ENCODE measurements at regions not wholly inside any gene's neighbourhood (a gene's known extent, or its start where the extent isn't known, plus 50 kb on each side); places are given as distances from the start of the nearest gene placed in this dataset.

GRCh38 chr1:177589166-177589565 is 380.7 kb downstream of the SEC16B start:
- Histone ChIP-seq H3K4me1 (ENCODE audit: control insufficient read depth, insufficient read depth, low read depth, low read length) (no peaks in the 10 kb centered on the region), H3K79me1 (replicated peaks; ENCODE audit: low read length, poor library complexity, severe bottlenecking) (no peaks in the 10 kb centered on the region), H2BK12ac (ENCODE audit: low read length in 2 of 2) (no peak overlapping the region), H3K18ac (ENCODE audit: low read depth in 1 of 2, low read length in 2 of 2) (no peak overlapping the region), H4K91ac (ENCODE audit: low read length) (no peak overlapping the region), H3K36me3 (ENCODE audit: control insufficient read depth in 1 of 2, insufficient read depth in 2 of 2, low read depth in 1 of 2, low read length in 2 of 2) (no peaks in the 10 kb centered on the region), H4K8ac (ENCODE audit: low read length) (no peak overlapping the region), H2BK15ac (ENCODE audit: low read depth, poor library complexity, severe bottlenecking) (no peak overlapping the region), H3K27me3 (ENCODE audit: control insufficient read depth in 1 of 2, insufficient read depth in 1 of 2, low read length in 2 of 2) (peaks cover 0 to 5% of the 10 kb centered on the region in 2 experiments), H3K23ac (ENCODE audit: low read length in 2 of 2) (no peak overlapping the region), H3K14ac (ENCODE audit: low read length in 2 of 2) (no peak overlapping the region), H3K27ac (ENCODE audit: low read length, poor library complexity, severe bottlenecking) (no peak overlapping the region), H2BK120ac (ENCODE audit: low read depth, low read length) (no peak overlapping the region), H2BK5ac (ENCODE audit: low read depth, low read length, poor library complexity, severe bottlenecking) (no peak overlapping the region), H3K4me3 (ENCODE audit: insufficient read depth in 1 of 2, low read depth in 1 of 2, low read length in 2 of 2) (no peak overlapping the region), H2AFZ (ENCODE audit: low read depth, low read length) (no peak overlapping the region), H2AK5ac (ENCODE audit: low read length, severe bottlenecking) (no peak overlapping the region), H3K9ac (ENCODE audit: low read length) (no peak overlapping the region), H3K9me3 (ENCODE audit: control insufficient read depth, low read length) (no peaks in the 10 kb centered on the region), H3K4me2 (ENCODE audit: low read length, poor library complexity, severe bottlenecking) (no peak overlapping the region), H3K4ac (ENCODE audit: low read depth in 1 of 2, low read length in 2 of 2) (no peak overlapping the region)
- no peak for DNase-seq
- WGBS: 76% methylated on average over 3 of the region's 3 CpGs

DNA sequence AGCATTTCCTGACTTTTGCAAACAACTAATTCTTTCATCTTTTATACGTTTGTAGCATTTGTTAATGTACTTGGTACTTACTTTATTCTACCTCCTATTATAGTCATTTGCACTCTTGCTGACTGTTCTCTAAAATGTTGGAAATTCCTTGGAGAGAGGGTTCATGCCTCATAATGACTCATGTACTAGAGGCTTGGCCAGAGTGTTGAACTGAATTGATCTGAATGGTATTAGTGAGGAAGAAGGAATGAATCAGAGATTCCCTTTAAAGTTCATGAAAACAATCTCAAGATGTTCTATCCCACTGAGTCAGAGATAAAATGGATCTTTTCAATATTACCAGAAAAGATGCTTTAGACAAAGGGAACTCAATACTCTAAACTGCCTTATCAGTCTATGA is 383.4 kb downstream of the SEC16B start:
- Histone ChIP-seq H2BK12ac (ENCODE audit: low read length in 2 of 2) (no peak overlapping the region), H3K4me3 (ENCODE audit: insufficient read depth in 1 of 2, low read depth in 1 of 2, low read length in 2 of 2) (peak overlapping the region in 1 of 2 experiments; percentile 28), H3K36me3 (ENCODE audit: control insufficient read depth in 1 of 2, insufficient read depth in 2 of 2, low read depth in 1 of 2, low read length in 2 of 2) (no peaks in the 10 kb centered on the region), H2BK5ac (ENCODE audit: low read depth, low read length, poor library complexity, severe bottlenecking) (no peak overlapping the region), H2BK120ac (ENCODE audit: low read depth, low read length) (no peak overlapping the region), H2AFZ (ENCODE audit: low read depth, low read length) (no peak overlapping the region), H2BK15ac (ENCODE audit: low read depth, poor library complexity, severe bottlenecking) (no peak overlapping the region), H3K4me1 (ENCODE audit: control insufficient read depth, insufficient read depth, low read depth, low read length) (no peaks in the 10 kb centered on the region), H3K18ac (ENCODE audit: low read depth in 1 of 2, low read length in 2 of 2) (no peak overlapping the region), H4K8ac (ENCODE audit: low read length) (no peak overlapping the region), H3K27ac (ENCODE audit: low read length, poor library complexity, severe bottlenecking) (no peak overlapping the region), H3K9ac (ENCODE audit: low read length) (peak overlapping the region; percentile 27), H3K4me2 (ENCODE audit: low read length, poor library complexity, severe bottlenecking) (no peak overlapping the region), H2AK5ac (ENCODE audit: low read length, severe bottlenecking) (no peak overlapping the region), H3K9me3 (ENCODE audit: control insufficient read depth, low read length) (no peaks in the 10 kb centered on the region), H3K27me3 (ENCODE audit: control insufficient read depth in 1 of 2, insufficient read depth in 1 of 2, low read length in 2 of 2) (no peaks in the 10 kb centered on the region), H3K23ac (ENCODE audit: low read length in 2 of 2) (no peak overlapping the region), H3K79me1 (replicated peaks; ENCODE audit: low read length, poor library complexity, severe bottlenecking) (no peaks in the 10 kb centered on the region), H4K91ac (ENCODE audit: low read length) (no peak overlapping the region), H3K4ac (ENCODE audit: low read depth in 1 of 2, low read length in 2 of 2) (no peak overlapping the region), H3K14ac (ENCODE audit: low read length in 2 of 2) (no peak overlapping the region)
- no CpG with 5 or more reads among the region's 1 CpG for WGBS
- peak; percentile 6 for DNase-seq

GRCh38 chr1:177585302-177586220 is 384.3 kb downstream of the SEC16B start:
- H3K9ac ChIP-seq (ENCODE audit: low read length): peak overlapping the region; percentile 27
- no peak overlapping the region for H2BK15ac ChIP-seq (ENCODE audit: low read depth, poor library complexity, severe bottlenecking)
- no peaks in the 10 kb centered on the region for H3K27me3 ChIP-seq (ENCODE audit: control insufficient read depth in 1 of 2, insufficient read depth in 1 of 2, low read length in 2 of 2)
- H3K79me1 ChIP-seq (replicated peaks; ENCODE audit: low read length, poor library complexity, severe bottlenecking): no peaks in the 10 kb centered on the region
- DNase-seq: no peak
- H2BK120ac ChIP-seq (ENCODE audit: low read depth, low read length): no peak overlapping the region
- H3K4me3 ChIP-seq (ENCODE audit: insufficient read depth in 1 of 2, low read depth in 1 of 2, low read length in 2 of 2): peak overlapping the region in 1 of 2 experiments; percentile 28
- no peak overlapping the region for H4K91ac ChIP-seq (ENCODE audit: low read length)
- H2BK12ac ChIP-seq (ENCODE audit: low read length in 2 of 2): no peak overlapping the region
- no peak overlapping the region for H2AFZ ChIP-seq (ENCODE audit: low read depth, low read length)
- H3K9me3 ChIP-seq (ENCODE audit: control insufficient read depth, low read length): no peaks in the 10 kb centered on the region
- no peak overlapping the region for H2BK5ac ChIP-seq (ENCODE audit: low read depth, low read length, poor library complexity, severe bottlenecking)
- no peak overlapping the region for H3K27ac ChIP-seq (ENCODE audit: low read length, poor library complexity, severe bottlenecking)
- no peak overlapping the region for H3K14ac ChIP-seq (ENCODE audit: low read length in 2 of 2)
- H3K23ac ChIP-seq (ENCODE audit: low read length in 2 of 2): no peak overlapping the region
- 68% methylated on average over 3 of the region's 3 CpGs for WGBS
- no peak overlapping the region for H3K4me2 ChIP-seq (ENCODE audit: low read length, poor library complexity, severe bottlenecking)
- no peaks in the 10 kb centered on the region for H3K4me1 ChIP-seq (ENCODE audit: control insufficient read depth, insufficient read depth, low read depth, low read length)
- H3K36me3 ChIP-seq (ENCODE audit: control insufficient read depth in 1 of 2, insufficient read depth in 2 of 2, low read depth in 1 of 2, low read length in 2 of 2): no peaks in the 10 kb centered on the region
- H4K8ac ChIP-seq (ENCODE audit: low read length): no peak overlapping the region
- H3K4ac ChIP-seq (ENCODE audit: low read depth in 1 of 2, low read length in 2 of 2): no peak overlapping the region
- H3K18ac ChIP-seq (ENCODE audit: low read depth in 1 of 2, low read length in 2 of 2): no peak overlapping the region
- no peak overlapping the region for H2AK5ac ChIP-seq (ENCODE audit: low read length, severe bottlenecking)

DNA sequence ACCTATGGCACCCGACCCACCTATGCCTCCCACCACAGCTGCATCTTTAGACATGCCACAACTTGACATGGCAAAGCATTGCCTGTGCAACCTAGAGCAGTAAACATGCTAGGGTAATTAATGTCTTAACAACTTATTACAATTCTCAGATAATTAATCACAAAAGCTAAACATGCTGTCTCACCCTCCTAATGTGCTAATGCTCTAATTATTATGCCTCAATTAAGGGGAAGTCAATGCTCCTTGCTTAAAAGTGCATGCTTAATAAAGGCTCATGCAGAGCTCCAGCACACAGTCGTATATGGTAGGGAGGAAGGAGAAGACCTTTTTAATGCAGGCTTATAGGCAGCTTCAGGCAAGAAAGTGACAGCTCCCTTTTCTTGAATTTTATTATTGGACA is 396.0 kb downstream of the SEC16B start:
- no peaks in the 10 kb centered on the region for H3K9me3 ChIP-seq (ENCODE audit: control insufficient read depth, low read length)
- no peaks in the 10 kb centered on the region for H3K36me3 ChIP-seq (ENCODE audit: control insufficient read depth in 1 of 2, insufficient read depth in 2 of 2, low read depth in 1 of 2, low read length in 2 of 2)
- H2BK5ac ChIP-seq (ENCODE audit: low read depth, low read length, poor library complexity, severe bottlenecking): no peak overlapping the region
- H3K4me2 ChIP-seq (ENCODE audit: low read length, poor library complexity, severe bottlenecking): no peak overlapping the region
- no peaks in the 10 kb centered on the region for H3K4me1 ChIP-seq (ENCODE audit: control insufficient read depth, insufficient read depth, low read depth, low read length)
- no peak overlapping the region for H4K91ac ChIP-seq (ENCODE audit: low read length)
- no peak overlapping the region for H3K14ac ChIP-seq (ENCODE audit: low read length in 2 of 2)
- no peak overlapping the region for H2BK15ac ChIP-seq (ENCODE audit: low read depth, poor library complexity, severe bottlenecking)
- H3K23ac ChIP-seq (ENCODE audit: low read length in 2 of 2): no peak overlapping the region
- H3K27me3 ChIP-seq (ENCODE audit: control insufficient read depth in 1 of 2, insufficient read depth in 1 of 2, low read length in 2 of 2): peaks cover 0 to 8% of the 10 kb centered on the region in 2 experiments
- H2AK5ac ChIP-seq (ENCODE audit: low read length, severe bottlenecking): no peak overlapping the region
- H3K27ac ChIP-seq (ENCODE audit: low read length, poor library complexity, severe bottlenecking): no peak overlapping the region
- H3K79me1 ChIP-seq (replicated peaks; ENCODE audit: low read length, poor library complexity, severe bottlenecking): no peaks in the 10 kb centered on the region
- H3K18ac ChIP-seq (ENCODE audit: low read depth in 1 of 2, low read length in 2 of 2): no peak overlapping the region
- no peak overlapping the region for H3K4ac ChIP-seq (ENCODE audit: low read depth in 1 of 2, low read length in 2 of 2)
- H3K4me3 ChIP-seq (ENCODE audit: insufficient read depth in 1 of 2, low read depth in 1 of 2, low read length in 2 of 2): no peak overlapping the region
- no peak overlapping the region for H3K9ac ChIP-seq (ENCODE audit: low read length)
- H2BK12ac ChIP-seq (ENCODE audit: low read length in 2 of 2): no peak overlapping the region
- DNase-seq: no peak
- no peak overlapping the region for H2BK120ac ChIP-seq (ENCODE audit: low read depth, low read length)
- H4K8ac ChIP-seq (ENCODE audit: low read length): no peak overlapping the region
- WGBS: 78% methylated on average over 2 of the region's 2 CpGs
- H2AFZ ChIP-seq (ENCODE audit: low read depth, low read length): no peak overlapping the region

All from mesenchymal stem cell (in vitro differentiated cells and primary cell).